ENCODE measurements at regions not wholly inside any gene's neighbourhood (a gene's known extent, or its start where the extent isn't known, plus 50 kb on each side); places are given as distances from the start of the nearest gene placed in this dataset.
A peak's percentile ranks its signal among the peaks of the same experiment; 100 is the strongest.

DNA sequence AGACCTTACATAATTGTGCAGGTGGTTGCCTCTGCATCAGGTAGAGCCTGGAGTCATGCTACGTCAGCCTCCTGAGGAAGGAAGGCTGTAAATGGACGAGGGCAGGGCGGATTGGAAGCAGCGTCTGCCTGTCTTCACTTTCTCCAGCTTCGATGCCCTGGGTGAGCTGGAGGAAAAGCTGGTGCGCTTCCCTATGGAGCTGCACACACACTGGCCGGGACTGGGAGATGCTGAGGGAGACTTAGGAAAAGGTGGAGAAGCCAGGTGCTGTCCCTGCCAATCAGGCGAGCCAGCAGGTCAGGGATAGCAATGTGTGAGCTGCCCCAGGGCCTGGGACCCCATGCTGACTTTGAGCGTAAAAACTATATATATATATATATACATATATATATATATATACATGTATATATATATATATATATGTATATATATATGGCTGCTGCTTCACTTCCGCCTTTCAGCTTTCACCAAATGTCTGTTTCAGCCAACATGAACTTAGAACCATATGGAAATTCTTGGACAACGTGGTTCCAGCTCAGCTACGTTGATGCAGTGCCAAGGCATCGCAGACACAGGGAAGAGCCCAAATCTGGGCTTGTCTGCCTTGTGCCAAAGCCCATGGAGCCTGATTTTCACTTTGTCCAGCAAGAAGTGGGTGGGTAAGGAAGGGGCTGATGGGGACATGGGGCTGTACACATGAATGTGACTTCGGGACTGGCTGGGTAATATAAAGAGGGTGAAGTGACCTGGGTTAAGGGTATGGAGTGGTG, 71.5 kb upstream of the NKD1 start:
- H3K36me3 Mint-ChIP-seq (ENCODE audit: insufficient read depth) = no peaks in the 10 kb centered on the region
- H3K4me3 Mint-ChIP-seq = no peak overlapping the region
- ATAC-seq (no peak), DNase-seq (no peak)
- no peaks in the 10 kb centered on the region for H3K9me3 Mint-ChIP-seq
- peaks cover 12% of the 10 kb centered on the region for H3K4me1 Mint-ChIP-seq (ENCODE audit: low read depth)
- no peaks in the 10 kb centered on the region for H3K27me3 Mint-ChIP-seq (ENCODE audit: low read depth)

DNA sequence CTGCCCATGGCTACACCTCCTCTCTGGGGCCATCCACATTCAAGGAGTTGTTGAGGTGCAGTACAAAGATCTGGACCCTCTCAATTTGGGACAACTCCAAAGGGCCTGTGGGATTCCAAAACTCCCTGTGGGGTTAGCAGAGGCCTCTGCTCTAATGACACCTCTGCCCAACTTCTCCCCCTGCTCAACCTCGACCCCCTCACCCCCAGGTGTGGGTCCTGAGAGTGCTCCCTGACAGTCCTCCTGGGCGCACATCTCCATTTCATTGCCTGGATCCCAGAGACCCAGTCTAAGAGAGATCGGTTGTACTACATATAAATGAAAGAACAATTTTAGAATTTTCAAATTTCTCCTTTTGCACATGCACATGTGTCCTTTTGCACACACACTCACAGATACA, 73.0 kb upstream of the NKD1 start:
- no peak for ATAC-seq

DNA sequence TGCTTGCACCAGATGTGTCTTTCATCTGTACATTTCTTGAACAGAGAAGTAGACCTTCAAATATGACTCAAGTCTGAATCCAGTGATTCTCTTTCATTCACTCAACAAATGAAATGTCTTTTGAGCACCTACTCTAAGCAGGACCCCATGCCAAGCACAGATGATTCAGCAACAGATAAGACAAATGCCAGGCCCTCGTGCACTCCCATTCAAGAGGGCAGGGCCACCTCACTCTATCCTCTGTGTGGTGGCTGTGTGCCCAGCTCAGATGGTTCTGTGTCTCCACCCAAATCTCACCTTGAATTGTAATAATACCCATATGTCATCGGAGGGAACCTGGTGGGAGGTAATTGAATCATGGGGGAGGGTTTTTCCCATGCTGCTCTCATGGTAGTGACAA, 74.1 kb upstream of the NKD1 start:
- no peaks in the 10 kb centered on the region for H3K9me3 Mint-ChIP-seq
- ATAC-seq (peak; percentile 76 to 78), DNase-seq (no peak)
- H3K4me3 Mint-ChIP-seq = no peak overlapping the region
- H3K27me3 Mint-ChIP-seq (ENCODE audit: low read depth) = peaks cover 7% of the 10 kb centered on the region
- no peaks in the 10 kb centered on the region for H3K36me3 Mint-ChIP-seq (ENCODE audit: insufficient read depth)
- H3K4me1 Mint-ChIP-seq (ENCODE audit: low read depth) = peaks cover 12% of the 10 kb centered on the region

More for the DNA sequence above, 73.0 kb upstream of the NKD1 start:
- no peak for DNase-seq
- no peak overlapping the region for H3K4me3 Mint-ChIP-seq
- H3K27me3 Mint-ChIP-seq (ENCODE audit: low read depth) = peaks cover 1% of the 10 kb centered on the region
- H3K36me3 Mint-ChIP-seq (ENCODE audit: insufficient read depth) = no peaks in the 10 kb centered on the region
- H3K4me1 Mint-ChIP-seq (ENCODE audit: low read depth) = peaks cover 12% of the 10 kb centered on the region
- H3K9me3 Mint-ChIP-seq = no peaks in the 10 kb centered on the region

DNA sequence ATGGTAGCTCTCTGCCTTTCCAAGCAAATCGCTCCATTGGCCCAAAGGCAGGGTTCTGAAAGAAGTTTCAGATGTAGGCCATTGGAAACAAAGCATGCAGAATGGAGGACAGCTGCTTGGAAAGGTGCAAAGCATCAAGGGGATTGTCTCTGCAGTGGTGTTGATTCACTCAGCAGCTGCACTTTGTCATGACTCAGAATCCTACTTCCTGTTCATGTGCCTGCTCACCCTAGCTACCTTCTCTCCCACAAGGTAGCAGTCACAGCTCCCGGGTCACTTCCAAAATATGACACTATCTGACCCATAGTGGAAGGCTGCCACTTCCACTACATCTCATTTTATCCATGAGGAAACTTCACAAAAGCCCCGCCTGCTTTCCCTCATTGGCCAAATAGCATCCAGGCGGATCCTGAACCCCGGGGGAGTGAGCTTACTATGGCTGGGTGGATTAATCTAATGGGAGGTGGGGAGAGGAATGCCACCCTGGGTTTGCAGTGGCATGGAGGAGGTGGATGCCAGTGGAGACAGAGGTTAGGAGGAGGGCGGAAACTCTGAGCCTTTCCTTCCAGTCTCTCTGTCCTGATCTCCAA, 74.7 kb upstream of the NKD1 start:
- H3K4me3 Mint-ChIP-seq = no peak overlapping the region
- peaks cover 14% of the 10 kb centered on the region for H3K27me3 Mint-ChIP-seq (ENCODE audit: low read depth)
- ATAC-seq (peak; percentile 75 to 79), DNase-seq (no peak)
- peaks cover 14% of the 10 kb centered on the region for H3K4me1 Mint-ChIP-seq (ENCODE audit: low read depth)
- no peaks in the 10 kb centered on the region for H3K36me3 Mint-ChIP-seq (ENCODE audit: insufficient read depth)
- H3K9me3 Mint-ChIP-seq = no peaks in the 10 kb centered on the region

DNA sequence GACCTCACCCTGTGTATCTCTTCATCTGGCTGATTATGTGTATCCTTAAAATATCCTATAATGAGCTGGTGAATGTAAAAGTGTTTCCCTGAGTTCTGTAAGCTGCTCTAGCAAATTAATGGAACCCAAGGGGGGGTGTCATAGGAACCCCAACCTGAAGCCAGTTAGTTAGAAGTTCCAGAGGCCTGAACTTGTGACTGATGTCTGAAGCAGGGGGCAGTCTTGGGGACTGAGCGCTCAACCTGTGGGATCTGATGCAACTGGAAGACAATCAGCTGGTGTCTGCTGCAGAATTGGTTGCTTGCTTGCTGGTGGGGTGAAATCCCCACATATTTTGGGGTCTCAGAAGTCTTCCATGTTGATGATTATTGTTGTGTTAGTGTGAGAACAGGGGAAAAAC, 75.7 kb upstream of the NKD1 start:
- no peaks in the 10 kb centered on the region for H3K9me3 Mint-ChIP-seq
- H3K27me3 Mint-ChIP-seq (ENCODE audit: low read depth) = peaks cover 18% of the 10 kb centered on the region
- H3K36me3 Mint-ChIP-seq (ENCODE audit: insufficient read depth) = no peaks in the 10 kb centered on the region
- peaks cover 14% of the 10 kb centered on the region for H3K4me1 Mint-ChIP-seq (ENCODE audit: low read depth)
- DNase-seq = no peak
- no peak overlapping the region for H3K4me3 Mint-ChIP-seq
- ATAC-seq = no peak

DNA sequence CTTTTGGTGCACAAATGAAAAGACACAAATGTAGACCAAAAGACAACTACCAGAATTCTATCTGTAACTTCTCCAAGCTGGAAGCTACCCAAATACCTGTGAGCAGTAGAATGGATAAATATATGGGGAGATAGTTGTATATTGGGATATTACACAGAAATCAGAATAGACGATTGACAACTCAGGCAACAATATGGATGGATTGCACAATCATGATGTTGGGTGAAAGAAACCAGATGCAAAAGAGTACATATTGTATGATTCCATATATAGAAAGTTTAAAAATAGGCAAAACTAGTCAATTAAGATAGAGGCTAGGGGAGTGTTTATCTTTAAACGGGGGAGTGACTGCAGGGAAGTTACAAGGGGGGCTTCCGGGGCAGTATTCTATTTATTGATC, 77.5 kb upstream of the NKD1 start:
- ATAC-seq = no peak

DNA sequence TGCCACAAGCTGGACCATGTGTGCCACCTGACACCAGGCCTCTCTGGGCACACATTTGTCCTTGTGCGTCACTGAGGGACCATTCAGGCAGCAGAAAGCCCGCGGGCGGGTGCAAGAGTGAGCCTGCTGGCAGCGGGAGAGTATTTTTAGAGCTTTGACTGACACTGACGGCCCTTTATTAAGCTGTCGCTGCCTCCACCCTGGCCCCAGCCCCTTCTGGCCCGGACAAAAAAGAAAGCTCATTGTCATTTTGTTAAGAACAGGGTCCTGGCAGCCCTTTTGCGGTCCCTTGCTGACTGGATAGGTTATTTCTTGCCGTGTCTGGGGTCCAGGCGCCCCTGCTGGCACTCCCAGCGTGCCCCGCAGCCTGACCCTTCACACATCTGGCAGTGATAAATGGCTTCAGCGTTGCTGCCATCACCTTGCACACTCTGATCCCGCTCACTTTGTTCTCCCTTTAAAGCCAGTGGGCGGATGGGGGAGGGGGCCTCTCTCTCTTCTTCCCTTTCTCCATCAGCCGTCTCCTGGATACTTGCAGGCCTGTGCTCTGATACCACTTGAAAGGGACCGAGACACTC, 78.4 kb upstream of the NKD1 start:
- peaks cover 13% of the 10 kb centered on the region for H3K4me1 Mint-ChIP-seq (ENCODE audit: low read depth)
- DNase-seq (no peak), ATAC-seq (no peak)
- H3K9me3 Mint-ChIP-seq = no peaks in the 10 kb centered on the region
- H3K27me3 Mint-ChIP-seq (ENCODE audit: low read depth) = peaks cover 28% of the 10 kb centered on the region
- no peak overlapping the region for H3K4me3 Mint-ChIP-seq
- H3K36me3 Mint-ChIP-seq (ENCODE audit: insufficient read depth) = no peaks in the 10 kb centered on the region

More for the DNA sequence above, 77.5 kb upstream of the NKD1 start:
- H3K9me3 Mint-ChIP-seq = no peaks in the 10 kb centered on the region
- H3K4me1 Mint-ChIP-seq (ENCODE audit: low read depth) = peaks cover 14% of the 10 kb centered on the region
- no peaks in the 10 kb centered on the region for H3K36me3 Mint-ChIP-seq (ENCODE audit: insufficient read depth)
- H3K4me3 Mint-ChIP-seq = no peak overlapping the region
- peaks cover 28% of the 10 kb centered on the region for H3K27me3 Mint-ChIP-seq (ENCODE audit: low read depth)
- no peak for DNase-seq

DNA sequence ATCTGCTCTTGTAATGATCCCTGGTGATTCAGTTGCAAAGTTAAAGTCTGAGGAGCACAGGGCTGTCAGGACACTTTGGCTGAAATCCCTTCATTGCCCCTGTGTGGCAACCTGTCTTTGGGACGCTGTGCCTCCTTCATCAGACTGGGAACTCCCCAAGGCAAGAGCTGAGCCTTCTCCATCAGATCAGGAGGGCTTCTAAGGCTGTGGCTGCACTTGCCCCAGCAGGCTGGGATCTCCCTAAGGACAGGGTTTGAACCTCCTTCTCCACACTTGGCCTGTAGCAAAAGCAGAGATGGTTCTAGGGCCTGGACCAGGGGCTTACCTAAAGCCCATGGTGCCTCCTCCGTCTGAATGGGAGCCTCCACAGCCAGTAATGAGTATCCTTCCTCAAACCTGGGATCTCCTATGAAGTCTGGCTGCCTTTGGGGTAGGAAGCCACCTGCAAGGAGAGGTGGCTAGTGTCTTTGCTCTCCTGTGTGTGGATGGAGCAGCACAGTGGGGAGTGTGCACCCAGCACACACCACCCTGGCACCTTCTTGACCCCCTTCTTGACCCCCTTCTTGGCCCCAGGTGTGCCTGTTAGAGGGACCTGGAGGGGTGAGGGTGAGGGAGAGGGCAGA, 79.0 kb upstream of the NKD1 start:
- Mint-ChIP-seq H3K9me3 (no peaks in the 10 kb centered on the region), H3K4me3 (no peak overlapping the region), H3K36me3 (ENCODE audit: insufficient read depth) (no peaks in the 10 kb centered on the region), H3K4me1 (ENCODE audit: low read depth) (peaks cover 11% of the 10 kb centered on the region), H3K27me3 (ENCODE audit: low read depth) (peaks cover 28% of the 10 kb centered on the region)
- no peak for DNase-seq
- ATAC-seq = no peak

DNA sequence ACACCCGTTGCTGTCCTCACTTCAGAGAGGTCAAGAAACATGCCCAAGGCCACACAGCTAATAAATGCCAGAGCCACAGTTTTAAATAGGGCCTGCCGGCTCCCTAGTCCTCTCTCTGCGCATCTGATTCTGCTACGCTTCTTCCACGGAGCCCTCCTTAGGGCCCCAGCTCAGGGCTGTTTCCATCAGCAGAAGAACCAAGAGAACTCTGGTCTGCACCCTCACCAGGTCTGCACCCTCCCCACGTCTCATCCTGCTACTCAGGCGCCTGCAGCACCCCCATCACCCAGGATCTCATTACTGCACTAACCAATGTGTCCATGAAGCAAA, 79.5 kb upstream of the NKD1 start:
- peak overlapping the region; percentile 13 for H3K4me3 Mint-ChIP-seq
- H3K36me3 Mint-ChIP-seq (ENCODE audit: insufficient read depth) = no peaks in the 10 kb centered on the region
- DNase-seq = no peak
- H3K27me3 Mint-ChIP-seq (ENCODE audit: low read depth) = peaks cover 31% of the 10 kb centered on the region
- peaks cover 6% of the 10 kb centered on the region for H3K4me1 Mint-ChIP-seq (ENCODE audit: low read depth)
- no peak for ATAC-seq
- H3K9me3 Mint-ChIP-seq = no peaks in the 10 kb centered on the region

DNA sequence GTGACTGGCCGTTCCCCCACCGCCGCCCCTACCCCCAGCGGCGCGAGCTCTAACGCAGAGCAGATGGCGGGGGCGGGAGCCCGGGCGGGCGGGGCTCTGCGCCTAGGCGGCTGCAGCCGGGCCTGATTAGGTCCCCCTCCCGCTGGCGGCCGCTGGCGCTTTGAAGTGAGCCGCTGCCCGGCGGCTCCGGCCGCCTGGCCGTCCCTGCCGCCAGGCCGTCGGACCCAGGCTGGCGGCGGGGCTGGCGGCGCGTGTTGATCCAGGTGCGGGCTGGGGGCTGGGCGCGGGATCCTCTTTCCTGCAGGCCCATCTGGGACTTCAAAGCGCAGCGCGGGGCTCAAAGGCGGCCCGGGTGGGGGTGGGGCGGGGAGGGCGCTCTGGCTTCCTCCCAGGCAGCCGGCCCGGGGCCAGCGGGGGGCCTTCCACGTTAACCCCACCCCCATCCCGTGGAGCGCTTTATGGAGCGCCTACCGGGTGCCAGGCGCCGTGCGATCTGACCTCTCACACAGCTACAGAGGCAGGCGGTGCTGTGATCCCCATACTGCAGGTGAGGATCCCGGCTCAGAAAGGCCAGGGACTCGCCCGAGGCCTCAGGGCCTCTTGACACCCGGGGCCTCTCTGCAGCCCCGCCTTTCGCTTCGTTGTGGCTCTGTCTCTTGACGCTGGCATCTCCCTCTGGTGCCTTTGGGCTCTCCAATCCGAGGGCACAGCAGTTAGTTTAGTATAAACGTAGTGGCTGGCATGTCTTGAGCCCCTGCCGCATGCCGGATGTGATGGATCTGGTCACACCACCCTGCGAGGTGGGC, 80.0 kb upstream of the NKD1 start:
- H3K27me3 Mint-ChIP-seq (ENCODE audit: low read depth) = peaks cover 31% of the 10 kb centered on the region
- peak; percentile 68 to 75 for ATAC-seq
- H3K9me3 Mint-ChIP-seq = no peaks in the 10 kb centered on the region
- peaks cover 2% of the 10 kb centered on the region for H3K4me1 Mint-ChIP-seq (ENCODE audit: low read depth)
- no peaks in the 10 kb centered on the region for H3K36me3 Mint-ChIP-seq (ENCODE audit: insufficient read depth)
- DNase-seq = no peak
- peak overlapping the region; percentile 65 for H3K4me3 Mint-ChIP-seq

DNA sequence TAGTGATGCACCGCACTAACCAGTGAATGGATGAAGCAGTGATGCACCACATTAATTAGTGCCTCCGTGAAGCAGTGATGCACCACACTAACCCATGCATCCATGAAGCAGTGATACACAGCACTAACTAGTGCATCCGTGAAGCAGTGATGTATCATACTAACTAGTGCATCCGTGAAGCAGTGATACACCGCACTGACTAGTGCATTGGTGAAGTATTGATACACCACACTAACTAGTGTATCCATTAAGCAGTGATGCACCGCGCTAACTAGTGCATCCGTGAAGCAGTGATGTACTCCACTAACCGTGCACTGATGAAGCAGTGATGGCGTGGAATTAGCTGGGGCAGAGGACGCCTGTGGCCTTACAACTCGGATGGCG, 80.6 kb upstream of the NKD1 start:
- Mint-ChIP-seq H3K9me3 (no peaks in the 10 kb centered on the region), H3K27me3 (ENCODE audit: low read depth) (peaks cover 31% of the 10 kb centered on the region), H3K36me3 (ENCODE audit: insufficient read depth) (no peaks in the 10 kb centered on the region), H3K4me1 (ENCODE audit: low read depth) (peaks cover 2% of the 10 kb centered on the region), H3K4me3 (peak overlapping the region; percentile 65)
- DNase-seq = no peak
- ATAC-seq = no peak

DNA sequence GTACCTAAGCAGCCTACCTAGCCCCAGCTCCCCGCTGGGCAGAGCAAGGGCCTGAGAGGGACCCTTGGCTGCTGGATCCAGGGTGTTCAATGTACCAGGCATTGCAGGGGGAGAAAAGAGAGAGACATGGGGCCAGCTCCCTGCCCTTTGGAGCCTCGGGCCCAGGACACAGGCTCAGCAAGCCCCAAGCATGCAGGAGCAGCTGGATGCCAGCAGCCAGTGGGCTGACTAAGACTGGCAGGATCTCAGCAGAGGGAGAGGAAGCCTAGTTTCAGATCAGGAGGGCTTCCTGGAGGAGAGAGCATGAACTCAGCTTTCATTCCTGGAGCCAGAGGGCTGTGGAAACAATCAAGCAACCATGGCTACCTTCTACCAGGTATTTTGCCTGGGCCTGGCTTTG, 82.0 kb upstream of the NKD1 start:
- ATAC-seq (no peak), DNase-seq (no peak)
- Mint-ChIP-seq H3K9me3 (no peaks in the 10 kb centered on the region), H3K4me1 (ENCODE audit: low read depth) (peaks cover 2% of the 10 kb centered on the region), H3K36me3 (ENCODE audit: insufficient read depth) (no peaks in the 10 kb centered on the region), H3K27me3 (ENCODE audit: low read depth) (peaks cover 33% of the 10 kb centered on the region), H3K4me3 (no peak overlapping the region)

DNA sequence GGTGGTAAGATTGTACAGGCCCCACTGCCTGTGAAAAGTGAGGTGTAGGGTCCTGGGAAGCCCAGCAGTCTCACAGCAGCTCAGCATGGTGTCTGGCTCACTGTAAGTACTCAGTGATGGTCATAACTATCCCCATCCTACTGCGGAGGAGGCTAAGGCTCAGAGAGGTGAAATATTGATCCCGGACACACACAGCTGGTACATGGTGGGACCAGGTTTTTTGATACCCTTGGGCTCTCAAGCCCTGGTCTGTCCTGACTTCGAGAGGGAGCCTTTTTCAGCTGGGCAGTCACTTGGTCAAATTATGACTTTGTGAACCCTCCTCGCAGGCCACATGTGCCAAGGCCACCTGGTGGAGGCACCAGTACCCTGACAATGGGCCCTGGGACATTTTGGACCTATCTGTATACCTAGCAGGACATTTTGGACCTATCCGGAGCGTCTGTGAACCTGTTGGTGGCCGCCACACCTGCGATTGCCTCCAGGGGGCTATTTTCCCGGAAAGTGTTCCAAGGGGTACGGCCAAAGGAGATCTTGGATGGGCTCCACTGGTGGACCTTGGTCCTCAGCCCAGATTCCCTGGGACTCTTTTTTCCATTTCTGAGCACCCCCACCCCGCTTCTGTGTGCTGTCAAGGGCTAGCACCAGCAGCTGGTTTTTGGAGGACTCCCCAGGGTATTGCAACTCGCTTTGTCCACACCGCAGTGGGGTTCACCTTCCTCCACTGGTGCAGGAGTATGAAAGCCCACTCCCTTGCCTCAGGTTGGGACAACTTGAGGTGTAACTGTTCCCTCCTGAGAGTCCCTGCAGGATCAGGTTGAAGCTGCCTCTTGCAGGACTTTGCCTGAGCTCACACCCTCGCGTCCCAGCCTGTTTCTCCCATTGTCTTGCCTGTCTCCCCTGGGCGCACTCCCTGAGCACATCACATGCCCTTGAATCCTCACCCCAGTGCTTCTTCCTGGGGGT, 83.6 kb upstream of the NKD1 start:
- H3K9me3 Mint-ChIP-seq = no peaks in the 10 kb centered on the region
- no peaks in the 10 kb centered on the region for H3K36me3 Mint-ChIP-seq (ENCODE audit: insufficient read depth)
- no peak for ATAC-seq
- no peak for DNase-seq
- H3K4me1 Mint-ChIP-seq (ENCODE audit: low read depth) = peaks cover 2% of the 10 kb centered on the region
- H3K27me3 Mint-ChIP-seq (ENCODE audit: low read depth) = peaks cover 31% of the 10 kb centered on the region
- H3K4me3 Mint-ChIP-seq = no peak overlapping the region

Measured in activated T-cell treated with anti-CD3 and anti-CD28 coated beads, Interleukin-2, amount 50 U/mL, for 4 hours (primary cell).